NCI-H82 treated with DMSO at 0.1 percent for 48 hours (cell line): ENCODE measurements at regions not wholly inside any gene's neighbourhood (a gene's known extent, or its start where the extent isn't known, plus 50 kb on each side); places are given as distances from the start of the nearest gene placed in this dataset.
"Not testable (repeated sequence)": the region's sequence is repeated elsewhere in the genome, so short reads cannot be mapped to it uniquely, and the experiment has no call there.

Experiments
- DNase-seq: peaks from one replicate; lab custom pipeline; 2025; ENCODE audit not compliant: unreplicated experiment; lab: John Stamatoyannopoulos, UW

GRCh38 chr12:83763425-83763824 lies 1076.7 kb downstream of the TMTC2 start:
- DNase-seq: no peak

GRCh38 chr12:83759906-83760305 lies 1073.2 kb downstream of the TMTC2 start:
- DNase-seq: no peak

- no peak for DNase-seq
Measured at GRCh38 chr12:83758888-83759631, 1072.4 kb downstream of the TMTC2 start.

- no peak for DNase-seq
Measured at GRCh38 chr12:83753904-83754303, 1067.2 kb downstream of the TMTC2 start.

DNA sequence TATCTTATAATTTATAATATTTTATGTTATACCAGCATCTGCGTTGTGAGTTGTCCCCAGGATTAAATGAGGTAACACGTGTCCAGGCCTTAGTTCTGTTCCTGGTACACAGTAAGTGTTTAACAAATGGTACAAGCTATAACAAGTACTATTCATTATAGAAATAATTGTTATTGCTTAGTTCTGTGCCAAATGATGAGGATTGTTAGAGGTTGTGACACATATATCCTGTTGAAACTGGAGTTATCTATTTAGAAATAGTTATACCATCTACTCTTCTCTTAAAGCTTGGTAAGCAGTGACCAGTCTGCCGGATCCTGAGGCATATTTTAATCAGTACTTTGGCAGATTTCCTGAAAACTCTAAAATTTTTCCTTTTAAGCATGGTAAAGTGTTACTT lies 1066.5 kb downstream of the TMTC2 start:
- DNase-seq: no peak

DNA sequence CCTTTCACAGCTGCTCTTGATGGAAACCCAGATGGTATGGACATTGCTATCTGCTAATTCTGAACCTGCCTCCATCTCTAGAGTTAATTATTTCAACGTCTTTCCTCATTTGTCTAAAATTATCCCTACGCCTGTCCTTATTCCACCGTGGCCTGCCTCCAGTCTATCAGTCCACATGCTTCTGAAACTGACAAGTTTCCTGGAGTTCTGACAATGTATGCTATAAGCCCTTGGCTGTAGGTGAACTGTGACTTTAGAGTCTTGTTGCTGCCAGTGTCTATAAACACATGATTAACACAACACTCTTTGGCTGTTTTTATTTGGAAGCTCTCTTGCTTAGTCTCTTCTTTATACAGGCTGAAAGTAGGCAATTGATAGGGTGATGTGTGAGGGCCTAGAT lies 1052.9 kb downstream of the TMTC2 start:
- no peak for DNase-seq

DNA sequence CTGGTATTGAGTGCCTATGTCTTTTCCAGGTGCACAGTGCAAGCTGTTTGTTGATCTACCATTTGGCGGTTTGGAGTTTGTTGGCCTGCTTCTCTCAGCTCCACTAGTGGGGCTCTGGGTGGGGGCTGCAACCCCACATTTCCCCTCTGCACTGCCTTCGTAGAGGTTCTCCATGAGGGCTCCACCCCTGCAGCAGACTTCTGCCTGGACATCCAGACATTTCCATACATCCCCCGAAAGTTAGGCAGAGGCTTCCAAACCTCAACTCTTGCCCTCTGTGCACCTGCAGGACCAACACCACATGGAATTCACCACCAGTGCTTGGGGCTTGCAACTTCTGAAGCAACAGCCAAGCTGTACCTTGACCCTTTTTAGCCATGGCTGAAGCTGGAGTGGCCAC lies 1024.1 kb downstream of the TMTC2 start:
- DNase-seq: no peak

- DNase-seq: no peak
Measured at GRCh38 chr12:83709899-83710298, 1023.2 kb downstream of the TMTC2 start.

GRCh38 chr12:83700838-83701237 lies 1014.1 kb downstream of the TMTC2 start:
- DNase-seq: no peak

DNA sequence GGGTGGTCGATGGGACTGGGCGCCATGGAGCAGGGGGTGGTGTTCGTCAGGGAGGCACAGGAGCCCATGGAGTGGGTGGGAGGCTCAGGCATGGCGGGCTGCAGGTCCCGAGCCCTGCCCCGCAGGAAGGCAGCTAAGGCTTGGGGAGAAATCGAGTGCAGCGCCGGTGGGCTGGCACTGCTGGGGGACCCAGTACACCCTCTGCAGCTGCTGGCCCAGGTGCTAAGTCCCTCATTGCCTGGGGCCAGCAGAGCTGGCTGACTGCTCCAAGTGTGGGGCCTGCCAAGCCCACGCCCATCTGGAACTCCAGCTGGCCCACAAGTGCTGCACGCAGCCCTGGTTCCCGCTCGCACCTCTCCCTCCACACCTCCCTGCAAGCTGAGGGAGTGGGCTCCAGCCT lies 1009.6 kb downstream of the TMTC2 start:
- not testable (repeated sequence) for DNase-seq

GRCh38 chr12:83691730-83692129 lies 1005.0 kb downstream of the TMTC2 start:
- DNase-seq: no peak

- DNase-seq: no peak
Measured at GRCh38 chr12:83690465-83690864, 1003.8 kb downstream of the TMTC2 start.

DNA sequence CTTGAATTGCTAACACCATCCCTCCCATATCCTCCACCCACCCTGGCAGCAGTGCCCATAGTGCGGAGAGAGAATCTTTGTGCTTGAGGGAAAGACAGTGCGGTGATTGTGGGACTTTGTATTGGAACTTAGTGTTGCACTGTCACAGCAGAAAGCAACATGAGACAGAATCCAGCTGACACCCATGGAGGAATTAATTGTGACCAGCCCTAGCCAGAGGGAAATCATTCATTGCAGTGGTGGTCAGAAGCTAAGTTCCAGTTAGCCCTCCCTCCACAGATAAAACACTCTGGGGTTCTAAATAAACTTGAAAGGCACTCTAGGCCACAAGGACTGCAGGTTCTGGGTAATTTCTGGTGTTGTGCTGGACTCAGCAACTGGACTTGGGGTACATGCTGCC lies 1002.6 kb downstream of the TMTC2 start:
- DNase-seq: no peak

DNA sequence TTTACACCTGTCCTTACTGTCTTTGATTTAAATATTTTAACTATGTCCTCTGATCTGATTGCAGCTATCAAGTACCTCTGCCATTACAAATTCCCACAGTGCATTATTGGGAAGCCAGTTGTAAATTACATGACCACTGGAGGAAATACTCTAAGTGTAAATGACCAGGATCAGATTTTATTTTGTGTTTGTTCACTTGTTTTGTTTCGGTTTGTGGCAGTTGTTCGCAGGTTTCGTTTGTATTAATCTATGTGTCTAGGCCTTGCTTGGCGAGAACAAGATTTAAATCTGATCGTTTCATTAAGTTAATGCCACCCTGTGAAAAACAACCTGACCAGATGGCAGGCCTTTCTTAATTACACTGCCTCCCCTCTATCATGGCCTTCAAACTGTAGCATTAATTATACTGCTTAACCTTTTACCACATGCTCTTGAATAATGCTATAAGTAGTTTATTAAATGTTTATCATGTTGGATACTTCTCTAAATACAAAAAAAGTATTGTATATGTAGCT lies 990.1 kb downstream of the TMTC2 start:
- peak; percentile 98 for DNase-seq

DNA sequence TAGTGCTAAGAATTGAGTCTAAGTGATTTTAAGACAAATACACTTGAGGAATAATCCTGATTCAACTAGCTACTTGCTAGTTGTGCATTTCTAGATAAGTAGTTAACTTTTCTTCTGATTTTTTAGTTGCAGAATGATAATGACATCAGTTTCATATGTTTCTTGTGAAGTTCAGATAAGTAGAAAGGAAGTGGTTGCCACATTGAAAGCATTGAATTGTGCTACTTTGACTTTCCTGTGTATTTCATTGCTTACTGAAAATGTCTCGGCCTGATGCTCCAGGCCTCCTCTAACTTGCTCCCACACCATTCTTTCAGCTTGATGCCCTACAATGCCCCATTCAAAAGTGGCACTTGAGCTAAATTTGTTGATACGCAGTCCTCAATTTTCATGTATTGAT lies 980.0 kb downstream of the TMTC2 start:
- no peak for DNase-seq

DNA sequence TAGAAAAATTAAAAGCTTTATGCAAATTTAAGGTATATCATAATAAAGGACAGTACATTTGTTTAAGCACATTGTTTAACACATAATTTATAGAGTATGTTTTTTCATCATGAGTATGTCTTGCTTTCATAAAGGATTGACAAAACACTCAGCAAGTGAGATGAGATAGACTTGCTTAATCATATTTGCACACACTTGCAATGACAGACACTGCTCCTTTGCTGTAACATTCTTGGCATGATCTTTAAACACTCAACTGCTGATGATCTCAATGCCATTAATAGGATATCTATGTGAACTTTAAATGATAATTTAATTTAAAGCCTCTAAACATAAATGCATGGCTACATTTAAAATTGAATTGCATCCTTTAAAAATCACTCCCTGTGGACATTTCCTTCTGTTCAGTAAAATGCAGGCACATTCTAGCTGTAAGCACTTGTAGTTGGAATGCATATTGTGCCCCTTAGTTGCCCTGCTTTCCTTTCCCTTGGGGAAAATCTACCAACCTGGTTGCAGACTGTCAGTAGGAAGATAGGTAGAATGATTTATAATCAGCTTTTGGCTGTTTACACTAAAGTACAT lies 979.0 kb downstream of the TMTC2 start:
- peak; percentile 73 for DNase-seq

DNA sequence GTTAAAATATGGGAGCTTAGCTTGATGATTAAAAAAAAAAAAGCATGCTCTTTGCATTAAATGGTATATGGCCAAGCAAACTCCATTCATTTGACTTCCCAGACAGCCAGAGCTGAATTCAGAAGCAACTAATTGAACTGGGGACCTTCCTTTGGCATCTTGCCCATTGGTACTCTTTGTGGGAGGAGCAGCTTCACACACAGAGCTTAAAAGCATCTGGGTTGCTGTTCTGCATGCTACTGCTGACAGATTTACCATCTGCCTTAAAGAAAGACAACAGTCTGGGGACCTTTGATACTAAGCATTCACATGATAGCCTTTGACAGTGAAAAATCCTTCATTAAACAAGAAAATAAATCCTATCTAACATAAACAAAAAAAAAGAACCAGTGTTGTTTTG lies 977.9 kb downstream of the TMTC2 start:
- peak; percentile 91 for DNase-seq

GRCh38 chr12:83660727-83661358 lies 974.1 kb downstream of the TMTC2 start:
- no peak for DNase-seq

GRCh38 chr12:83659321-83659720 lies 972.6 kb downstream of the TMTC2 start:
- DNase-seq: no peak

- no peak for DNase-seq
Measured at GRCh38 chr12:83656004-83656403, 969.3 kb downstream of the TMTC2 start.

DNA sequence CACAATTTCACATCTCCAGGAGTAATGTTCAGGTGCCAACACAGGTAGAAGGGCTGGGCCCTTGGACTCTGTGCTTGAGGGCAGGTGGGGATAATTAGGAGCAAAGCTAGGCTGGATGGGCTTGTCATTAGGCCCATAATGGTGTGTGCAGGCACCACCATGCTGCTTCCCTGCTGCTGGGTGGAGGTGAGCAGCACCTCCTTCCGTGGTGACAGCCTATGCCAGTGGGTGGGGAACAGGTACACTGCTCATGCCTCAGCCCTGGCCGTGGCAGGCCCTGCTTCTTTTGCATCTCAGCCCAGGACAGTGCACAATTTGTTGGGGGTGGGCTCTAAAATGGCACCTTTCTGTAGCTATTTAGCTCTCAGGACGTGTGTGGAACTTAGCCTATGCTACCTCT lies 955.5 kb downstream of the TMTC2 start:
- no peak for DNase-seq

GRCh38 chr12:83641789-83642188 lies 955.1 kb downstream of the TMTC2 start:
- DNase-seq: no peak
